Cardiac muscle cell (in vitro differentiated cells and primary cell): ENCODE measurements at regions not wholly inside any gene's neighbourhood (a gene's known extent, or its start where the extent isn't known, plus 50 kb on each side); places are given as distances from the start of the nearest gene placed in this dataset.

ENCODE experiments used
- DNase-seq, 2 donors: peaks; one replicate each; pipeline versions ENCODE4 v3.0.0 to v3.0.0-alpha.2; 2010 to 2017; ENCODE audit warnings: low read depth in 1 of 2, low spot score in 1 of 2
- H3K27ac ChIP-seq: fragments of 200-600 bp; sonication (generic); 2 replicates; pipeline ENCODE4 v1.5.1; 2016
- H3K27me3 ChIP-seq: fragments of 200-600 bp; sonication (generic); 2 replicates; pipeline ENCODE4 v1.6.0; 2016; ENCODE audit warnings: control low read depth
- H3K36me3 ChIP-seq: fragments of 200-600 bp; sonication (generic); 2 replicates; pipeline ENCODE4 v1.5.1; 2016; ENCODE audit warnings: control low read depth
- H3K4me1 ChIP-seq: fragments of 200-600 bp; sonication (generic); 2 replicates; pipeline ENCODE4 v1.8.1; 2017; ENCODE audit warnings: low read depth, mild to moderate bottlenecking, mixed run types
- H3K4me3 ChIP-seq: fragments of 200-600 bp; sonication (generic); 2 replicates; pipeline ENCODE4 v1.5.1; 2016; ENCODE audit warnings: mild to moderate bottlenecking
- H3K9me3 ChIP-seq: fragments of 200-600 bp; sonication (generic); 2 replicates; pipeline ENCODE4 v1.5.1; 2017; ENCODE audit warnings: low read depth, mild to moderate bottlenecking, control low read depth
- CTCF ChIP-seq: IDR thresholded peaks from 2 replicates; pipeline ENCODE4 v1.5.1; 2012; ENCODE audit warnings: low read depth, mild to moderate bottlenecking, low read length

- H3K4me1 ChIP-seq, result no peaks in the 10 kb centered on the region
- H3K36me3 ChIP-seq, result no peaks in the 10 kb centered on the region
- no peak for DNase-seq
- no peak overlapping the region for H3K4me3 ChIP-seq
- no peak for TF ChIP-seq CTCF
- no peak overlapping the region for H3K27ac ChIP-seq
- H3K9me3 ChIP-seq, result no peaks in the 10 kb centered on the region
- no peaks in the 10 kb centered on the region for H3K27me3 ChIP-seq
Measured at GRCh38 chr7:26551740-26552139, 260.1 kb downstream of the SNX10 start.

- no peak for DNase-seq
- H3K27ac ChIP-seq, result no peak overlapping the region
- H3K27me3 ChIP-seq, result no peaks in the 10 kb centered on the region
- no peaks in the 10 kb centered on the region for H3K36me3 ChIP-seq
- H3K4me3 ChIP-seq, result no peak overlapping the region
- H3K9me3 ChIP-seq, result no peaks in the 10 kb centered on the region
- no peaks in the 10 kb centered on the region for H3K4me1 ChIP-seq
- no peak for TF ChIP-seq CTCF
Measured at GRCh38 chr7:26553128-26553527, 261.5 kb downstream of the SNX10 start.

- H3K36me3 ChIP-seq, result no peaks in the 10 kb centered on the region
- no peak for DNase-seq
- no peaks in the 10 kb centered on the region for H3K9me3 ChIP-seq
- no peaks in the 10 kb centered on the region for H3K4me1 ChIP-seq
- H3K4me3 ChIP-seq, result no peak overlapping the region
- H3K27me3 ChIP-seq, result no peaks in the 10 kb centered on the region
- TF ChIP-seq CTCF, result no peak
- H3K27ac ChIP-seq, result no peak overlapping the region
Measured at GRCh38 chr7:26553582-26553981, 261.9 kb downstream of the SNX10 start.

- no peak for DNase-seq
- Histone ChIP-seq H3K27ac (no peak overlapping the region), H3K4me1 (no peaks in the 10 kb centered on the region), H3K9me3 (no peaks in the 10 kb centered on the region), H3K36me3 (no peaks in the 10 kb centered on the region), H3K4me3 (no peak overlapping the region), H3K27me3 (no peaks in the 10 kb centered on the region)
- no peak for TF ChIP-seq CTCF
Measured at GRCh38 chr7:26554952-26555351, 263.3 kb downstream of the SNX10 start.

- TF ChIP-seq CTCF, result no peak
- Histone ChIP-seq H3K36me3 (no peaks in the 10 kb centered on the region), H3K27me3 (no peaks in the 10 kb centered on the region), H3K9me3 (no peaks in the 10 kb centered on the region), H3K4me1 (no peaks in the 10 kb centered on the region), H3K27ac (no peak overlapping the region), H3K4me3 (no peak overlapping the region)
- peak in 1 of 2 donors; percentile 23 for DNase-seq
Measured at GRCh38 chr7:26556061-26556881, 264.6 kb downstream of the SNX10 start.
